IMR-90 (cell line): ENCODE measurements at regions not wholly inside any gene's neighbourhood (a gene's known extent, or its start where the extent isn't known, plus 50 kb on each side); places are given as distances from the start of the nearest gene placed in this dataset.

ENCODE experiments used
- BHLHE40 ChIP-seq: fragments of 150-350 bp; IDR thresholded peaks from 2 replicates; pipeline ENCODE4 v1.6.1; 2016; ENCODE audit warnings: mild to moderate bottlenecking, low read depth, low read length
- CTCF ChIP-seq: conservative IDR thresholded peaks from 2 replicates; pipeline ENCODE4 v1.5.1; 2012; ENCODE audit warnings: mild to moderate bottlenecking, low read depth, low read length, improper control_type of control experiment
- MAFK ChIP-seq: IDR thresholded peaks from 2 replicates; pipeline ENCODE4 v1.6.1; 2012; ENCODE audit warnings: low read depth, low read length, improper control_type of control experiment
- MXI1 ChIP-seq: IDR thresholded peaks from 2 replicates; pipeline ENCODE4 v1.6.1; 2012; ENCODE audit warnings: low read depth, mild to moderate bottlenecking, low read length, moderate library complexity, borderline replicate concordance
- POLR2A ChIP-seq: IDR thresholded peaks from 2 replicates; pipeline ENCODE4 v1.6.1; 2012; ENCODE audit warnings: mild to moderate bottlenecking, low read depth, low read length
- RCOR1 ChIP-seq: IDR thresholded peaks from 2 replicates; pipeline ENCODE4 v1.6.1; 2012; ENCODE audit warnings: mild to moderate bottlenecking, low read length, improper control_type of control experiment; ENCODE audit not compliant: insufficient replicate concordance
- RFX5 ChIP-seq: IDR thresholded peaks from 2 replicates; pipeline ENCODE4 v1.8.0; 2012; ENCODE audit warnings: low read depth, mild to moderate bottlenecking, low read length, moderate library complexity
- SMC3 ChIP-seq: fragments of 150-350 bp; IDR thresholded peaks from 2 replicates; pipeline ENCODE4 v1.6.1; 2016; ENCODE audit warnings: low read depth, mild to moderate bottlenecking, antibody characterized with exemption, low read length, moderate library complexity
- USF2 ChIP-seq: fragments of 150-350 bp; IDR thresholded peaks from 2 replicates; pipeline ENCODE4 v1.6.1; 2017; ENCODE audit warnings: mild to moderate bottlenecking, antibody characterized with exemption, low read length, low read depth

- no peak for TF ChIP-seq CTCF
- no peak for TF ChIP-seq SMC3
- no peak for TF ChIP-seq MXI1
- TF ChIP-seq MAFK, result no peak
- TF ChIP-seq USF2, result no peak
- no peak for TF ChIP-seq RCOR1
- no peak for TF ChIP-seq POLR2A
- TF ChIP-seq BHLHE40, result no peak
- no peak for TF ChIP-seq RFX5
Measured at GRCh38 chr6:74554041-74554440, 651.8 kb downstream of the COL12A1 start.
